BJ (cell line): ENCODE measurements at regions not wholly inside any gene's neighbourhood (a gene's known extent, or its start where the extent isn't known, plus 50 kb on each side); places are given as distances from the start of the nearest gene placed in this dataset.

ENCODE experiments used
- CTCF ChIA-PET: fragments of 350-600 bp; formaldehyde crosslinking; extraction: SDS; loops from one replicate; lab custom pipeline; 2021; ENCODE audit warnings: antibody characterized with exemption, inconsistent platforms; lab: Yijun Ruan, JAX
- POLR2A ChIA-PET: fragments of 300-600 bp; sonication (Branson Sonifier 250); formaldehyde crosslinking; extraction: SDS; loops from one replicate; lab custom pipeline; 2021; ENCODE audit warnings: antibody characterized with exemption; lab: Charles Lee
- DNase-seq: peaks from one replicate; pipeline ENCODE4 v3.0.0-alpha.2; 2011; ENCODE audit warnings: low read depth
- H3K27me3 ChIP-seq: 2 replicates; pipeline ENCODE4 v1.6.0; 2011; ENCODE audit warnings: low read length; ENCODE audit not compliant: control insufficient read depth, insufficient read depth
- H3K36me3 ChIP-seq: 2 replicates; pipeline ENCODE4 v1.5.1; 2011; ENCODE audit warnings: low read length; ENCODE audit not compliant: control insufficient read depth, insufficient read depth
- H3K4me3 ChIP-seq: 2 replicates; pipeline ENCODE4 v1.5.1; 2011; ENCODE audit warnings: low read depth, mild to moderate bottlenecking, control low read depth, low read length
- TF ChIP-seq, protein P1 (sequence below): IDR thresholded peaks from 2 replicates; pipeline ENCODE4 v1.5.1; 2011; ENCODE audit warnings: low read depth, mild to moderate bottlenecking, control low read depth, inconsistent platforms, low read length, moderate library complexity; ENCODE audit not compliant: insufficient read depth

DNA sequence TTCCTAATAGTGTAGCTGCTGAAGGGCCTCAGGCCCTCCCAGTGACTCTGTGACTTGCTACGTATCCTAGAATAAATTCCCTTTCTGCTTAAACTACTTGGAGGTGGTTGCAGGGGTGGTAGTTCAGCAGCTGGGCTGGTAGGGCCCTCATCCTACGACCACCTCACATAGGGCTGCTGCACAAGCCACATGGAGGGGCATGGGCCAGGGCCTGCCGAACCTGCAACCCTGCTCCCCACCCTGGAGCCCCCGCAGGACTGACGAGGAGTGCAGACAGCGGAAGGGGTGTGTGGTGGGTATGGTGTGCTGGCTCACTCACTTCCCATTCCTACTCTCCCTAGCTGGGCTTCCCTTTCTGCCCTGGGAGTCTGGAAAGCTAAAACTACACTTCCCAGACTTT lies 56.2 kb upstream of the MLN start:
- H3K36me3 ChIP-seq, result no peaks in the 10 kb centered on the region
- CTCF ChIA-PET, result interaction anchor here (1.1 to 1.8 kb wide), 3 partner anchors 7 to 88 kb away, joined by 4 to 8 read pairs (median 4); no protein-coding TSS in a partner anchor
- no peak for DNase-seq
- TF ChIP-seq, protein P1, sequence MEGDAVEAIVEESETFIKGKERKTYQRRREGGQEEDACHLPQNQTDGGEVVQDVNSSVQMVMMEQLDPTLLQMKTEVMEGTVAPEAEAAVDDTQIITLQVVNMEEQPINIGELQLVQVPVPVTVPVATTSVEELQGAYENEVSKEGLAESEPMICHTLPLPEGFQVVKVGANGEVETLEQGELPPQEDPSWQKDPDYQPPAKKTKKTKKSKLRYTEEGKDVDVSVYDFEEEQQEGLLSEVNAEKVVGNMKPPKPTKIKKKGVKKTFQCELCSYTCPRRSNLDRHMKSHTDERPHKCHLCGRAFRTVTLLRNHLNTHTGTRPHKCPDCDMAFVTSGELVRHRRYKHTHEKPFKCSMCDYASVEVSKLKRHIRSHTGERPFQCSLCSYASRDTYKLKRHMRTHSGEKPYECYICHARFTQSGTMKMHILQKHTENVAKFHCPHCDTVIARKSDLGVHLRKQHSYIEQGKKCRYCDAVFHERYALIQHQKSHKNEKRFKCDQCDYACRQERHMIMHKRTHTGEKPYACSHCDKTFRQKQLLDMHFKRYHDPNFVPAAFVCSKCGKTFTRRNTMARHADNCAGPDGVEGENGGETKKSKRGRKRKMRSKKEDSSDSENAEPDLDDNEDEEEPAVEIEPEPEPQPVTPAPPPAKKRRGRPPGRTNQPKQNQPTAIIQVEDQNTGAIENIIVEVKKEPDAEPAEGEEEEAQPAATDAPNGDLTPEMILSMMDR, result no peak
- H3K4me3 ChIP-seq, result no peak overlapping the region
- peaks cover 5% of the 10 kb centered on the region for H3K27me3 ChIP-seq
- POLR2A ChIA-PET, result no interaction called here

- no peaks in the 10 kb centered on the region for H3K36me3 ChIP-seq
- ChIA-PET CTCF (interaction anchor here (0.7 to 1.0 kb wide), 3 partner anchors 13 to 87 kb away, joined by 3 read pairs; no protein-coding TSS in a partner anchor), POLR2A (no interaction called here)
- DNase-seq, result no peak
- TF ChIP-seq, protein P1, result no peak
- no peaks in the 10 kb centered on the region; the same call in 1 of the 2 replicates for H3K27me3 ChIP-seq
- no peak overlapping the region for H3K4me3 ChIP-seq
These were observed 55.2 kb upstream of the MLN start for GRCh38 chr6:33858804-33859505.

- TF ChIP-seq, protein P1, result no peak
- ChIA-PET POLR2A (no interaction called here), CTCF (interaction anchor here (0.6 kb wide), 2 partner anchors 15 to 37 kb away, joined by 3 read pairs; no protein-coding TSS in a partner anchor)
These were observed 54.2 kb upstream of the MLN start for GRCh38 chr6:33857932-33858475.

DNA sequence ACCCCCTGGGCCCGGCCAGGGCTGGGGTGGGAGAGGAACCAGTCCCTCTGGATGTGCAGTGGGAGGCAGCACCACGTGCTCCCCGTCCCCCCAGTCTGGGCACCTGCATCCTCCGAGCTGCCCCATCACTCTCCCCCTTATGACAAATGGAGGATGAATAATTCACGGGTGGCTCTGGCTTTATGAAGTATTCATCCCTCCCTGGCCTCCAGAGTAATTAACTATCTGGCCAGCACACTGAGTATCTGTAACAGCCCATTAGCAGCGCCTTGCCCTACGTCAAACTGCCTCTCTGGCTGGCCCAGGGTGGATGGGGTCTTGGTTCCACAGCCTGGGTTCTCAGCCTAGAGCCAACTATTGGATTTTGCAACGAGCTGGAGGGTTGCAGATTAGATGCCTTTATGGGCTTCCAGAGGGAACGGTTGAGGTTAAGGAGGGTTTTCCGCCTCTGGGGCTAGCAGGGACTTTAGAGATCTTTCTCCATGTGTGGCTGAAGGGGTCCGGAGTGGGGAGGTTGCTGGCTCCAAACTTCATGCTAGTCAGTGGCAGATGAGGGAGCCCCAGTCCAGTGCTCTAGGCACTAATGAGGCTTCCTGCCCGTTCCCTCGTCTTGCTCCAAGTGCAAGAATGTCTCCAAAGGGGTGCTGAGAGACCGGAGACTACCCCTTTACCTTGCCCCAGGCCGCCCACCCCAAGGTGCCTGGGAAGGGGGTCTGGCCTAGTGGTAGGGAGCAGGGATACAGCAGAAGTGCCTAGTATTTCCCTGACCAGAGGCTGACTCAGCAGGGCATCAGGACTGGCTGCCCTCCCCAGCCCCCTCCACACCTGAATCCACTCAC lies 53.5 kb upstream of the MLN start:
- CTCF ChIA-PET, result interaction anchor here (0.6 to 2.2 kb wide), 3 partner anchors 14 to 170 kb away, joined by 3 to 6 read pairs (median 3); no protein-coding TSS in a partner anchor
- TF ChIP-seq, protein P1, result no peak
- POLR2A ChIA-PET, result no interaction called here
- Histone ChIP-seq H3K27me3 (no peaks in the 10 kb centered on the region; the same call in 1 of the 2 replicates), H3K4me3 (no peak overlapping the region), H3K36me3 (no peaks in the 10 kb centered on the region)
- no peak for DNase-seq

More at GRCh38 chr6:33857932-33858475, 54.2 kb upstream of the MLN start:
- H3K36me3 ChIP-seq, result no peaks in the 10 kb centered on the region
- no peak overlapping the region for H3K4me3 ChIP-seq
- DNase-seq, result no peak
- H3K27me3 ChIP-seq, result no peaks in the 10 kb centered on the region; the same call in 1 of the 2 replicates
